H9 (cell line): ENCODE measurements at regions not wholly inside any gene's neighbourhood (a gene's known extent, or its start where the extent isn't known, plus 50 kb on each side); places are given as distances from the start of the nearest gene placed in this dataset.
A peak's percentile ranks its signal among the peaks of the same experiment; 100 is the strongest.

Experiments used
- DNase-seq: peaks from one replicate; pipeline ENCODE4 v3.0.0-alpha.2; 2017
- H2AFZ ChIP-seq: one replicate; pipeline ENCODE4 v1.6.1; 2013; ENCODE audit warnings: mild to moderate bottlenecking, low read length, control low read depth, moderate library complexity
- H2AK5ac ChIP-seq: 2 replicates; pipeline ENCODE4 v1.6.1; 2013; ENCODE audit warnings: low read length, control low read depth, mixed read lengths; ENCODE audit not compliant: insufficient read length
- H2BK120ac ChIP-seq: one replicate; pipeline ENCODE4 v1.6.1; 2013; ENCODE audit warnings: low read depth, mild to moderate bottlenecking, low read length, control low read depth, inconsistent platforms; ENCODE audit not compliant: poor library complexity, severe bottlenecking
- H2BK12ac ChIP-seq: 2 replicates; pipeline ENCODE4 v1.6.1; 2013; ENCODE audit warnings: low read length, control low read depth, mixed read lengths, low read depth; ENCODE audit not compliant: insufficient read length
- H2BK15ac ChIP-seq: 2 replicates; pipeline ENCODE4 v1.6.1; 2013; ENCODE audit warnings: low read depth, low read length, control low read depth
- H2BK20ac ChIP-seq: one replicate; pipeline ENCODE4 v1.6.1; 2013; ENCODE audit warnings: low read depth, mild to moderate bottlenecking, low read length, control low read depth, inconsistent platforms; ENCODE audit not compliant: poor library complexity, severe bottlenecking
- H2BK5ac ChIP-seq: 2 replicates; pipeline ENCODE4 v1.6.1; 2013; ENCODE audit warnings: low read length, control low read depth, mixed read lengths; ENCODE audit not compliant: insufficient read length
- H3K14ac ChIP-seq: 2 replicates; pipeline ENCODE4 v1.6.1; 2013; ENCODE audit warnings: low read length, control low read depth; ENCODE audit not compliant: insufficient read depth
- H3K18ac ChIP-seq: 2 replicates; pipeline ENCODE4 v1.6.1; 2013; ENCODE audit warnings: low read depth, mild to moderate bottlenecking, mixed read lengths, low read length, control low read depth; ENCODE audit not compliant: insufficient read length
- H3K23ac ChIP-seq: 2 replicates; pipeline ENCODE4 v1.6.1; 2013; ENCODE audit warnings: low read length, control low read depth, mixed read lengths, low read depth; ENCODE audit not compliant: insufficient read length
- H3K23me2 ChIP-seq: 2 replicates; pipeline ENCODE4 v1.6.1; 2013; ENCODE audit warnings: low read depth, mild to moderate bottlenecking, mixed read lengths, low read length, control low read depth; ENCODE audit not compliant: insufficient read length, poor library complexity, severe bottlenecking
- H3K27ac ChIP-seq: 2 replicates; pipeline ENCODE4 v1.5.1; 2013; ENCODE audit warnings: low read length, control low read depth, mixed read lengths, low read depth; ENCODE audit not compliant: insufficient read length
- H3K27me3 ChIP-seq: 2 replicates; pipeline ENCODE4 v1.6.1; 2013; ENCODE audit warnings: low read length, control low read depth, inconsistent platforms; ENCODE audit not compliant: insufficient read depth
- H3K4ac ChIP-seq: 2 replicates; pipeline ENCODE4 v1.6.1; 2013; ENCODE audit warnings: low read depth, mild to moderate bottlenecking, control low read depth, inconsistent platforms, low read length, moderate library complexity
- H3K4me1 ChIP-seq: 2 replicates; pipeline ENCODE4 v1.6.1; 2013; ENCODE audit warnings: low read length, control low read depth, inconsistent platforms; ENCODE audit not compliant: insufficient read depth
- H3K4me2 ChIP-seq: 2 replicates; pipeline ENCODE4 v1.6.1; 2013; ENCODE audit warnings: low read length, control low read depth, mixed read lengths; ENCODE audit not compliant: insufficient read length, insufficient read depth
- H3K56ac ChIP-seq: 2 replicates; pipeline ENCODE4 v1.6.1; 2013; ENCODE audit warnings: low read depth, mild to moderate bottlenecking, mixed read lengths, low read length, control low read depth; ENCODE audit not compliant: insufficient read length
- H3K79me1 ChIP-seq: 2 replicates; pipeline ENCODE4 v1.6.1; 2013; ENCODE audit warnings: low read depth, mild to moderate bottlenecking, moderate library complexity, low read length, control low read depth, inconsistent platforms; ENCODE audit not compliant: insufficient read depth, poor library complexity, severe bottlenecking
- H3K79me2 ChIP-seq: 2 replicates; pipeline ENCODE4 v1.6.1; 2013; ENCODE audit warnings: low read length, control low read depth, inconsistent platforms; ENCODE audit not compliant: insufficient read depth
- H3K9ac ChIP-seq: 2 replicates; pipeline ENCODE4 v1.6.1; 2013; ENCODE audit warnings: low read length, control low read depth, mixed read lengths; ENCODE audit not compliant: insufficient read length; ENCODE audit errors: extremely low read depth
- H3K9me3 ChIP-seq: one replicate; pipeline ENCODE4 v1.6.1; 2013; ENCODE audit warnings: low read depth, low read length, inconsistent platforms; ENCODE audit not compliant: control insufficient read depth
- H3T11ph ChIP-seq: one replicate; pipeline ENCODE4 v1.6.1; 2013; ENCODE audit warnings: mild to moderate bottlenecking, low read length, control low read depth, inconsistent platforms
- H4K20me1 ChIP-seq: one replicate; pipeline ENCODE4 v1.6.1; 2013; ENCODE audit not compliant: control insufficient read depth, insufficient read length, insufficient read depth
- H4K5ac ChIP-seq: 2 replicates; pipeline ENCODE4 v1.6.1; 2013; ENCODE audit warnings: low read depth, mild to moderate bottlenecking, mixed read lengths, low read length, control low read depth; ENCODE audit not compliant: insufficient read length
- H4K8ac ChIP-seq: replicated peaks from 2 replicates; pipeline ENCODE4 v1.6.1; 2013; ENCODE audit warnings: low read length, control low read depth, mixed read lengths, low read depth; ENCODE audit not compliant: insufficient read length
- H4K91ac ChIP-seq: 2 replicates; pipeline ENCODE4 v1.6.1; 2013; ENCODE audit warnings: low read depth, mild to moderate bottlenecking, moderate library complexity, mixed read lengths, low read length, control low read depth; ENCODE audit not compliant: insufficient read length
- H3K27ac Mint-ChIP-seq, 3 experiments: 2 replicates in 2 of 3; 3 replicates in 1 of 3; pipeline ENCODE4 v1.8.0; 2020 to 2021; ENCODE audit warnings: mixed read lengths in 3 of 3, mild to moderate bottlenecking in 1 of 3, moderate library complexity in 1 of 3
- H3K27me3 Mint-ChIP-seq: 2 replicates; pipeline ENCODE4 v1.8.0; 2021; ENCODE audit warnings: low read depth, mild to moderate bottlenecking, moderate library complexity, mixed read lengths
- H3K36me3 Mint-ChIP-seq, 3 experiments: 2 replicates in 2 of 3; 3 replicates in 1 of 3; pipeline ENCODE4 v1.8.0; 2020 to 2021; ENCODE audit warnings: low read depth in 3 of 3, mixed read lengths in 3 of 3; ENCODE audit not compliant: insufficient read depth in 1 of 3
- H3K4me1 Mint-ChIP-seq, 2 experiments: 2 replicates each; pipeline ENCODE4 v1.8.0; 2020; ENCODE audit warnings: mixed read lengths in 2 of 2
- H3K4me3 Mint-ChIP-seq, 2 experiments: 2 replicates in 1 of 2; 3 replicates in 1 of 2; pipeline ENCODE4 v1.8.0; 2020 to 2021; ENCODE audit warnings: mild to moderate bottlenecking in 2 of 2, mixed read lengths in 2 of 2, moderate library complexity in 1 of 2
- H3K9me3 Mint-ChIP-seq, 2 experiments: 2 replicates in 1 of 2; 3 replicates in 1 of 2; pipeline ENCODE4 v1.8.0; 2020; ENCODE audit warnings: mild to moderate bottlenecking in 2 of 2, mixed read lengths in 2 of 2, moderate library complexity in 1 of 2
- WGBS: extraction: QIAGEN DNeasy Blood & Tissue Kit; methylation state at CpG from one replicate; pipeline ENCODE4 v1.1.7; 2013; ENCODE audit warnings: missing lambda C conversion rate, low lambda C conversion rate, mixed read lengths; ENCODE audit not compliant: insufficient read length; ENCODE audit errors: extremely low coverage; 5-methylcytosine and 5-hydroxymethylcytosine counted together
- TF ChIP-seq, protein P1 (sequence below): fragments of 200-600 bp; sonication (generic); conservative IDR thresholded peaks from 3 replicates; pipeline ENCODE4 v1.8.0; 2021; ENCODE audit warnings: antibody characterized with exemption, mild to moderate bottlenecking

- Histone ChIP-seq H2BK12ac (no peak overlapping the region), H4K20me1 (no peaks in the 10 kb centered on the region), H3K4ac (no peak overlapping the region), H3K27ac (no peak overlapping the region), H3K4me1 (no peaks in the 10 kb centered on the region; the same call in 1 of the 2 replicates), H2BK5ac (no peak overlapping the region), H2AFZ (no peak overlapping the region), H4K91ac (no peak overlapping the region), H3K4me2 (no peak overlapping the region), H4K8ac (no peak overlapping the region), H3K9me3 (no peaks in the 10 kb centered on the region), H3K23ac (no peak overlapping the region), H3K9ac (no peak overlapping the region), H3K14ac (no peak overlapping the region), H3T11ph (no peak overlapping the region), H2BK15ac (no peak overlapping the region), H2AK5ac (no peak overlapping the region), H4K5ac (no peak overlapping the region), H3K79me1 (no peaks in the 10 kb centered on the region), H3K18ac (no peak overlapping the region), H2BK20ac (no peak overlapping the region), H3K79me2 (no peaks in the 10 kb centered on the region), H2BK120ac (no peak overlapping the region), H3K56ac (no peak overlapping the region), H3K27me3 (no peaks in the 10 kb centered on the region), H3K23me2 (no peaks in the 10 kb centered on the region)
- Mint-ChIP-seq H3K36me3 (no peaks in the 10 kb centered on the region), H3K4me3 (no peak overlapping the region), H3K4me1 (peaks cover 21 to 42% of the 10 kb centered on the region in 2 experiments), H3K27ac (0 out of 7 replicates have a peak overlapping the region, but pooled peaks of 1 of the 3 experiments have one; percentile 91), H3K27me3 (no peaks in the 10 kb centered on the region; the same call in 1 of the 2 replicates), H3K9me3 (no peaks in the 10 kb centered on the region)
- DNase-seq: no peak
- TF ChIP-seq, protein P1, sequence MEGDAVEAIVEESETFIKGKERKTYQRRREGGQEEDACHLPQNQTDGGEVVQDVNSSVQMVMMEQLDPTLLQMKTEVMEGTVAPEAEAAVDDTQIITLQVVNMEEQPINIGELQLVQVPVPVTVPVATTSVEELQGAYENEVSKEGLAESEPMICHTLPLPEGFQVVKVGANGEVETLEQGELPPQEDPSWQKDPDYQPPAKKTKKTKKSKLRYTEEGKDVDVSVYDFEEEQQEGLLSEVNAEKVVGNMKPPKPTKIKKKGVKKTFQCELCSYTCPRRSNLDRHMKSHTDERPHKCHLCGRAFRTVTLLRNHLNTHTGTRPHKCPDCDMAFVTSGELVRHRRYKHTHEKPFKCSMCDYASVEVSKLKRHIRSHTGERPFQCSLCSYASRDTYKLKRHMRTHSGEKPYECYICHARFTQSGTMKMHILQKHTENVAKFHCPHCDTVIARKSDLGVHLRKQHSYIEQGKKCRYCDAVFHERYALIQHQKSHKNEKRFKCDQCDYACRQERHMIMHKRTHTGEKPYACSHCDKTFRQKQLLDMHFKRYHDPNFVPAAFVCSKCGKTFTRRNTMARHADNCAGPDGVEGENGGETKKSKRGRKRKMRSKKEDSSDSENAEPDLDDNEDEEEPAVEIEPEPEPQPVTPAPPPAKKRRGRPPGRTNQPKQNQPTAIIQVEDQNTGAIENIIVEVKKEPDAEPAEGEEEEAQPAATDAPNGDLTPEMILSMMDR: no peak
- no CpG with 5 or more reads among the region's 2 CpGs for WGBS
Measured at GRCh38 chr2:217621391-217621801, 381.4 kb downstream of the TNS1 start.
